ENCODE measurements at regions not wholly inside any gene's neighbourhood (a gene's known extent, or its start where the extent isn't known, plus 50 kb on each side); places are given as distances from the start of the nearest gene placed in this dataset.

- no peak for TF ChIP-seq CTCF (IDR thresholded peaks at IDR 0.05)
- TF ChIP-seq POLR2A (IDR thresholded peaks at IDR 0.05) = no peak
- no peak for TF ChIP-seq EP300 (IDR thresholded peaks at IDR 0.05; ENCODE audit: low read depth)
These were observed 485.3 kb downstream of the SLITRK6 start for GRCh38 chr13:85313761-85314503.
